ENCODE measurements at regions not wholly inside any gene's neighbourhood (a gene's known extent, or its start where the extent isn't known, plus 50 kb on each side); places are given as distances from the start of the nearest gene placed in this dataset.

GRCh38 chr11:92675810-92676209, 293.6 kb upstream of the MTNR1B start:
- Histone ChIP-seq H3K36me3 (ENCODE audit: control insufficient read depth in 4 of 4, insufficient read depth in 3 of 4, low read depth in 1 of 4, low read length in 3 of 4) (no peaks in the 10 kb centered on the region), H3K4me3 (ENCODE audit: low read depth in 1 of 3, low read length in 3 of 3) (no peak overlapping the region), H3K27ac (ENCODE audit: low read depth in 1 of 2, low read length in 2 of 2) (no peak overlapping the region), H3K27me3 (ENCODE audit: control insufficient read depth in 4 of 4, insufficient read depth in 4 of 4, low read length in 3 of 4) (no peaks in the 10 kb centered on the region), H3K9me3 (ENCODE audit: control insufficient read depth in 4 of 4, low read length in 3 of 4) (peaks cover 0 to 2% (median under 1%) of the 10 kb centered on the region in 4 donors), H3K9ac (ENCODE audit: low read depth in 1 of 2, low read length in 2 of 2) (no peak overlapping the region), H3K4me1 (ENCODE audit: control insufficient read depth in 4 of 4, insufficient read depth in 4 of 4, low read length in 3 of 4) (no peaks in the 10 kb centered on the region)
- no peak for DNase-seq (ENCODE audit: low spot score)
- 73% methylated on average over 3 of the region's 3 CpGs for WGBS
- TF ChIP-seq JUND (IDR thresholded peaks at IDR 0.05) (no peak), EGR1 (IDR thresholded peaks at IDR 0.05; ENCODE audit: low read depth in 2 of 2) (no peak), ATF3 (IDR thresholded peaks at IDR 0.05) (no peak), RXRA (IDR thresholded peaks at IDR 0.05) (no peak), YY1 (IDR thresholded peaks at IDR 0.05) (no peak), TAF1 (conservative IDR thresholded peaks at IDR 0.05) (no peak), MAX (IDR thresholded peaks at IDR 0.05) (no peak), REST (IDR thresholded peaks at IDR 0.05) (no peak), SP1 (IDR thresholded peaks at IDR 0.05) (no peak), ZBTB33 (IDR thresholded peaks at IDR 0.05) (no peak), NR2F2 (IDR thresholded peaks at IDR 0.05) (no peak), FOXA1 (IDR thresholded peaks at IDR 0.05) (no peak), HNF4A (conservative IDR thresholded peaks at IDR 0.05) (no peak), FOXA2 (IDR thresholded peaks at IDR 0.05) (no peak), RAD21 (IDR thresholded peaks at IDR 0.05) (no peak), CTCF (IDR thresholded peaks at IDR 0.05; ENCODE audit: low read depth, low read length, missing input control) (no peak)

GRCh38 chr11:92678008-92678611, 291.3 kb upstream of the MTNR1B start:
- no peak for DNase-seq (ENCODE audit: low spot score)
- Histone ChIP-seq H3K27ac (ENCODE audit: low read depth in 1 of 2, low read length in 2 of 2) (no peak overlapping the region), H3K9me3 (ENCODE audit: control insufficient read depth in 4 of 4, low read length in 3 of 4) (peaks cover 0 to 2% (median under 1%) of the 10 kb centered on the region in 4 donors), H3K9ac (ENCODE audit: low read depth in 1 of 2, low read length in 2 of 2) (no peak overlapping the region), H3K4me3 (ENCODE audit: low read depth in 1 of 3, low read length in 3 of 3) (no peak overlapping the region), H3K27me3 (ENCODE audit: control insufficient read depth in 4 of 4, insufficient read depth in 4 of 4, low read length in 3 of 4) (no peaks in the 10 kb centered on the region), H3K4me1 (ENCODE audit: control insufficient read depth in 4 of 4, insufficient read depth in 4 of 4, low read length in 3 of 4) (no peaks in the 10 kb centered on the region), H3K36me3 (ENCODE audit: control insufficient read depth in 4 of 4, insufficient read depth in 3 of 4, low read depth in 1 of 4, low read length in 3 of 4) (no peaks in the 10 kb centered on the region)
- 47% methylated on average over 3 of the region's 3 CpGs for WGBS
- TF ChIP-seq YY1 (IDR thresholded peaks at IDR 0.05): no peak
- no peak for TF ChIP-seq REST (IDR thresholded peaks at IDR 0.05)
- no peak for TF ChIP-seq ZBTB33 (IDR thresholded peaks at IDR 0.05)
- no peak for TF ChIP-seq HNF4G (IDR thresholded peaks at IDR 0.05)
- TF ChIP-seq GABPA (IDR thresholded peaks at IDR 0.05 in 1 of 2, conservative IDR thresholded peaks at IDR 0.05 in 1 of 2): no peak
- TF ChIP-seq HNF4A (conservative IDR thresholded peaks at IDR 0.05): no peak
- TF ChIP-seq EGR1 (IDR thresholded peaks at IDR 0.05; ENCODE audit: low read depth in 2 of 2): no peak
- no peak for TF ChIP-seq FOXA1 (IDR thresholded peaks at IDR 0.05)
- no peak for TF ChIP-seq JUND (IDR thresholded peaks at IDR 0.05)
- no peak for TF ChIP-seq MAX (IDR thresholded peaks at IDR 0.05)
- no peak for TF ChIP-seq FOXA2 (IDR thresholded peaks at IDR 0.05)

Data from liver (tissue), 8 donors.